ENCODE measurements at regions not wholly inside any gene's neighbourhood (a gene's known extent, or its start where the extent isn't known, plus 50 kb on each side); places are given as distances from the start of the nearest gene placed in this dataset.

- TF ChIP-seq, protein P1, sequence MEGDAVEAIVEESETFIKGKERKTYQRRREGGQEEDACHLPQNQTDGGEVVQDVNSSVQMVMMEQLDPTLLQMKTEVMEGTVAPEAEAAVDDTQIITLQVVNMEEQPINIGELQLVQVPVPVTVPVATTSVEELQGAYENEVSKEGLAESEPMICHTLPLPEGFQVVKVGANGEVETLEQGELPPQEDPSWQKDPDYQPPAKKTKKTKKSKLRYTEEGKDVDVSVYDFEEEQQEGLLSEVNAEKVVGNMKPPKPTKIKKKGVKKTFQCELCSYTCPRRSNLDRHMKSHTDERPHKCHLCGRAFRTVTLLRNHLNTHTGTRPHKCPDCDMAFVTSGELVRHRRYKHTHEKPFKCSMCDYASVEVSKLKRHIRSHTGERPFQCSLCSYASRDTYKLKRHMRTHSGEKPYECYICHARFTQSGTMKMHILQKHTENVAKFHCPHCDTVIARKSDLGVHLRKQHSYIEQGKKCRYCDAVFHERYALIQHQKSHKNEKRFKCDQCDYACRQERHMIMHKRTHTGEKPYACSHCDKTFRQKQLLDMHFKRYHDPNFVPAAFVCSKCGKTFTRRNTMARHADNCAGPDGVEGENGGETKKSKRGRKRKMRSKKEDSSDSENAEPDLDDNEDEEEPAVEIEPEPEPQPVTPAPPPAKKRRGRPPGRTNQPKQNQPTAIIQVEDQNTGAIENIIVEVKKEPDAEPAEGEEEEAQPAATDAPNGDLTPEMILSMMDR (conservative IDR thresholded peaks at IDR 0.05; ENCODE audit: low read length): no peak
- H3K4me3 ChIP-seq (ENCODE audit: low read length): no peak overlapping the region
- DNase-seq (ENCODE audit: low read depth): no peak
Measured at GRCh38 chr6:48027704-48028435, 83.1 kb downstream of the PTCHD4 start.

DNA sequence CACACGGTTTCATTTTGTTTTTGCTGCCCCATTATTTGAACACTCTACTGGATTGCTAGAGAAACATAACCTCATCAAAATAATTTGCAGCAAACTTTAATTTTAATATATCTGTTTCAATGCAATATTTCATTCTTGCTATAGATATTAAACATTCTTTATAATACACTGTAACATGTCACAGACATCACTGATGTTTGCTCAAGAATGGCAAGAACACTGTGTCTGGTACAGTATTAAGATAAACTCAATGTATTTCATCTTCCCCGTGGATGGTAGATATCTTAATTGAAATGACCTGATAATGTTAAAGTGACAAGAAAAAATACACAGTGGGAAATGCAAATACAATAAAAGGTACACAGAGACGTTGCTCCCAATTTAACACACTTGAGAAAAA lies 86.0 kb downstream of the PTCHD4 start:
- H3K4me3 ChIP-seq (ENCODE audit: low read length): no peak overlapping the region
- DNase-seq (ENCODE audit: low read depth): no peak
- TF ChIP-seq, protein P1 (conservative IDR thresholded peaks at IDR 0.05; ENCODE audit: low read length): no peak

DNA sequence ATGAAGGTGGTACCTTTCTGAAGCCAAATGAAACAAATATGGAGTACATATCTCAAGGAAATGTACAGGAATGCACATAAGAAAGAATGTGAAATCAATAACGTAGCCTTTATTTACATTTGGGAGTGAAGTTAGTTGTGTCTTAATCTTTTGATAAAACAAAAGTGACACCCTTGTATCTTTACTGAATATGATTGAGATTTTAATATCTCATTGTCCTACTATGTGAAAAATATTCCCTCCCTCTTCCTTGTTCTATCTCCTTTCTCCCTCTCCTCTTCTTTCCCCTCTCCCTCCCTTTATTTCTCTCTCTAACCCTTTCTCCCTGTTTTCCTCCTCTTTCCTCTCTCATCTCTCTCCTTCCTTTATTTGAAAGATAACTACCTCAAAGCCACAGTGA lies 89.1 kb downstream of the PTCHD4 start:
- no peak for DNase-seq (ENCODE audit: low read depth)

GRCh38 chr6:48016020-48016755 lies 94.8 kb downstream of the PTCHD4 start:
- TF ChIP-seq, protein P1 (conservative IDR thresholded peaks at IDR 0.05; ENCODE audit: low read length): no peak
- DNase-seq (ENCODE audit: low read depth): no peak

More for the DNA sequence above, 89.1 kb downstream of the PTCHD4 start:
- no peak overlapping the region for H3K4me3 ChIP-seq (ENCODE audit: low read length)
- TF ChIP-seq, protein P1 (conservative IDR thresholded peaks at IDR 0.05; ENCODE audit: low read length): no peak

GRCh38 chr6:47992809-47993208 lies 118.2 kb downstream of the PTCHD4 start:
- no peak for DNase-seq (ENCODE audit: low read depth)
- no peak overlapping the region for H3K4me3 ChIP-seq (ENCODE audit: low read length)
- TF ChIP-seq, protein P1 (conservative IDR thresholded peaks at IDR 0.05; ENCODE audit: low read length): no peak

More at GRCh38 chr6:48016020-48016755, 94.8 kb downstream of the PTCHD4 start:
- H3K4me3 ChIP-seq (ENCODE audit: low read length): no peak overlapping the region

GRCh38 chr6:47983491-47983890 lies 127.5 kb downstream of the PTCHD4 start:
- TF ChIP-seq, protein P1 (conservative IDR thresholded peaks at IDR 0.05; ENCODE audit: low read length): no peak
- H3K4me3 ChIP-seq (ENCODE audit: low read length): no peak overlapping the region
- no peak for DNase-seq (ENCODE audit: low read depth)

DNA sequence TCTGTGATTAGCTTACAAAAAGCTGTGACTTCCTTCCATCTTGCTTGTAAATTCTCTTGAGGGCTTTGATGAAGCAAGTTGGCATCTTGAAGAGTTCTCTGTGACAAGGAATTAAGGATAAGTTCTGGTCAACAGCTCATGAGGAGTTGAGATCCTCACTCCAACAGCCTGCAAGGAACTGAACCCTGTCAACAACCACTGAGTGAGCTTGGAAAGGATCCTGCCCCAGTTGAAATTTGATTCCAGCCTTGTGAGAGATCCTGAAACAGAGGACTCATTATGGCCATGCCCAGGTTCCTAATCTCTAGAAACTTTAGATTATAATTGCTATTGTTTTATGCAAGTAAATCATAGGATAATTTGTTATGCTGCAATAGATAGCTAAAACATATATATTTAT lies 133.7 kb downstream of the PTCHD4 start:
- H3K4me3 ChIP-seq (ENCODE audit: low read length): no peak overlapping the region
- TF ChIP-seq, protein P1 (conservative IDR thresholded peaks at IDR 0.05; ENCODE audit: low read length): no peak
- DNase-seq (ENCODE audit: low read depth): no peak
